HCT116 (cell line): ENCODE measurements at regions not wholly inside any gene's neighbourhood (a gene's known extent, or its start where the extent isn't known, plus 50 kb on each side); places are given as distances from the start of the nearest gene placed in this dataset.

Source experiments
- EGR1 ChIP-seq: IDR thresholded peaks from 2 replicates; pipeline ENCODE4 v1.6.1; 2012; ENCODE audit warnings: low read depth
- EZH2 ChIP-seq: fragments of 200-600 bp; sonication (generic); IDR thresholded peaks from 2 replicates; pipeline ENCODE4 v1.6.1; 2017; ENCODE audit warnings: antibody characterized with exemption, mixed run types
- POLR2A ChIP-seq: IDR thresholded peaks from 2 replicates; pipeline ENCODE4 v1.7.0; 2011; ENCODE audit warnings: borderline replicate concordance; ENCODE audit not compliant: insufficient read depth, insufficient read length; ENCODE audit errors: extremely low read depth
- POLR2AphosphoS5 ChIP-seq: IDR thresholded peaks from 2 replicates; pipeline ENCODE4 v1.6.1; 2011; ENCODE audit warnings: mild to moderate bottlenecking, low read depth, low read length, moderate library complexity
- SIN3A ChIP-seq: IDR thresholded peaks from 2 replicates; pipeline ENCODE4 v1.6.1; 2012; ENCODE audit warnings: low read depth
- YY1 ChIP-seq: IDR thresholded peaks from 2 replicates; pipeline ENCODE4 v1.6.1; 2011; ENCODE audit warnings: low read length, low read depth, moderate library complexity, mild to moderate bottlenecking; ENCODE audit not compliant: insufficient replicate concordance; ENCODE audit errors: extremely low read depth
- ZNF274 ChIP-seq: fragments of 200-500 bp; sonication (Bioruptor generic); IDR thresholded peaks from 2 replicates; pipeline ENCODE4 v1.6.1; 2014; ENCODE audit warnings: mild to moderate bottlenecking, low read depth, low read length, inconsistent platforms
- TF ChIP-seq, protein P1 (sequence below), 3 experiments: fragments of 200-600 bp in 1 of 3; sonication (generic) in 1 of 3; IDR thresholded peaks in 2 of 3; conservative IDR thresholded peaks in 1 of 3; 2 replicates each; pipeline ENCODE4 v1.5.1; 2012 to 2017; ENCODE audit warnings: low read depth in 2 of 3, low read length in 2 of 3, antibody characterized with exemption in 1 of 3, borderline replicate concordance in 1 of 3, control low read depth in 1 of 3, mild to moderate bottlenecking in 1 of 3, mixed read lengths in 1 of 3, mixed run types in 1 of 3, moderate library complexity in 1 of 3; ENCODE audit not compliant: insufficient read depth in 1 of 3
- TF ChIP-seq, protein P2 (sequence below): IDR thresholded peaks from 2 replicates; pipeline ENCODE4 v1.6.1; 2012; ENCODE audit warnings: low read depth

DNA sequence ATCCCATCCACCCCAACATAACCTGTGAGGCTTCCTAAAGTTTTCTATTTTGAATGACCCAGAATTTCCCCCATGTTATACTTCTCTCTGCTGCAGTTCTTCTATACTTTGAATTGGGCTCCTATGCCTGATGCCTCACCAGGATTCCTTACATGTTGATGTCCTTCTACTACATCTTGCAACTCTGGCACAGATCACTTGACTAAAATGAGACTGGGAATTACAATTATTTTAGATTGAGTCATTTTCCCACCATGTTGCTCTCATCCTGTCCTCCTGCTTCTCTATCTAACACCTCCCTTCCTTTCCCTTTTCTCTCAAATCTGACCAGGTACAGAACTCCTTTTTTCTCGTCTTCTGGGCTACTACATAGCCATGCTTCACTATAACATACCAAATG, 314.0 kb upstream of the KCNJ16 start:
- no peak for TF ChIP-seq EZH2
- TF ChIP-seq EGR1: no peak
- TF ChIP-seq YY1: no peak
- TF ChIP-seq, protein P1, sequence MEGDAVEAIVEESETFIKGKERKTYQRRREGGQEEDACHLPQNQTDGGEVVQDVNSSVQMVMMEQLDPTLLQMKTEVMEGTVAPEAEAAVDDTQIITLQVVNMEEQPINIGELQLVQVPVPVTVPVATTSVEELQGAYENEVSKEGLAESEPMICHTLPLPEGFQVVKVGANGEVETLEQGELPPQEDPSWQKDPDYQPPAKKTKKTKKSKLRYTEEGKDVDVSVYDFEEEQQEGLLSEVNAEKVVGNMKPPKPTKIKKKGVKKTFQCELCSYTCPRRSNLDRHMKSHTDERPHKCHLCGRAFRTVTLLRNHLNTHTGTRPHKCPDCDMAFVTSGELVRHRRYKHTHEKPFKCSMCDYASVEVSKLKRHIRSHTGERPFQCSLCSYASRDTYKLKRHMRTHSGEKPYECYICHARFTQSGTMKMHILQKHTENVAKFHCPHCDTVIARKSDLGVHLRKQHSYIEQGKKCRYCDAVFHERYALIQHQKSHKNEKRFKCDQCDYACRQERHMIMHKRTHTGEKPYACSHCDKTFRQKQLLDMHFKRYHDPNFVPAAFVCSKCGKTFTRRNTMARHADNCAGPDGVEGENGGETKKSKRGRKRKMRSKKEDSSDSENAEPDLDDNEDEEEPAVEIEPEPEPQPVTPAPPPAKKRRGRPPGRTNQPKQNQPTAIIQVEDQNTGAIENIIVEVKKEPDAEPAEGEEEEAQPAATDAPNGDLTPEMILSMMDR (IDR thresholded peaks at IDR 0.05 in 2 of 3, conservative IDR thresholded peaks at IDR 0.05 in 1 of 3; ENCODE audit: borderline replicate concordance in 1 of 3, insufficient read depth in 1 of 3, low read depth in 2 of 3, low read length in 2 of 3): no peak
- no peak for TF ChIP-seq ZNF274
- TF ChIP-seq POLR2AphosphoS5: no peak
- TF ChIP-seq POLR2A: no peak
- TF ChIP-seq, protein P2, sequence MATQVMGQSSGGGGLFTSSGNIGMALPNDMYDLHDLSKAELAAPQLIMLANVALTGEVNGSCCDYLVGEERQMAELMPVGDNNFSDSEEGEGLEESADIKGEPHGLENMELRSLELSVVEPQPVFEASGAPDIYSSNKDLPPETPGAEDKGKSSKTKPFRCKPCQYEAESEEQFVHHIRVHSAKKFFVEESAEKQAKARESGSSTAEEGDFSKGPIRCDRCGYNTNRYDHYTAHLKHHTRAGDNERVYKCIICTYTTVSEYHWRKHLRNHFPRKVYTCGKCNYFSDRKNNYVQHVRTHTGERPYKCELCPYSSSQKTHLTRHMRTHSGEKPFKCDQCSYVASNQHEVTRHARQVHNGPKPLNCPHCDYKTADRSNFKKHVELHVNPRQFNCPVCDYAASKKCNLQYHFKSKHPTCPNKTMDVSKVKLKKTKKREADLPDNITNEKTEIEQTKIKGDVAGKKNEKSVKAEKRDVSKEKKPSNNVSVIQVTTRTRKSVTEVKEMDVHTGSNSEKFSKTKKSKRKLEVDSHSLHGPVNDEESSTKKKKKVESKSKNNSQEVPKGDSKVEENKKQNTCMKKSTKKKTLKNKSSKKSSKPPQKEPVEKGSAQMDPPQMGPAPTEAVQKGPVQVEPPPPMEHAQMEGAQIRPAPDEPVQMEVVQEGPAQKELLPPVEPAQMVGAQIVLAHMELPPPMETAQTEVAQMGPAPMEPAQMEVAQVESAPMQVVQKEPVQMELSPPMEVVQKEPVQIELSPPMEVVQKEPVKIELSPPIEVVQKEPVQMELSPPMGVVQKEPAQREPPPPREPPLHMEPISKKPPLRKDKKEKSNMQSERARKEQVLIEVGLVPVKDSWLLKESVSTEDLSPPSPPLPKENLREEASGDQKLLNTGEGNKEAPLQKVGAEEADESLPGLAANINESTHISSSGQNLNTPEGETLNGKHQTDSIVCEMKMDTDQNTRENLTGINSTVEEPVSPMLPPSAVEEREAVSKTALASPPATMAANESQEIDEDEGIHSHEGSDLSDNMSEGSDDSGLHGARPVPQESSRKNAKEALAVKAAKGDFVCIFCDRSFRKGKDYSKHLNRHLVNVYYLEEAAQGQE: no peak
- no peak for TF ChIP-seq SIN3A
